Posterior cingulate gyrus (tissue), 11 donors: ENCODE measurements at regions not wholly inside any gene's neighbourhood (a gene's known extent, or its start where the extent isn't known, plus 50 kb on each side); places are given as distances from the start of the nearest gene placed in this dataset.
"Not testable (repeated sequence)": the region's sequence is repeated elsewhere in the genome, so short reads cannot be mapped to it uniquely, and the experiment has no call there.

ENCODE experiments used
- DNase-seq, 10 donors: peaks; one replicate each; pipeline versions ENCODE4 v3.0.0 to v3.0.0-alpha.2; 2020 to 2021; ENCODE audit warnings: mixed read lengths in 3 of 10
- intact Hi-C: fragments of 100-400 bp; cut with DNase I; formaldehyde crosslinking; loops from one replicate; pipeline ENCODE4 v1.15.1; 2023

DNA sequence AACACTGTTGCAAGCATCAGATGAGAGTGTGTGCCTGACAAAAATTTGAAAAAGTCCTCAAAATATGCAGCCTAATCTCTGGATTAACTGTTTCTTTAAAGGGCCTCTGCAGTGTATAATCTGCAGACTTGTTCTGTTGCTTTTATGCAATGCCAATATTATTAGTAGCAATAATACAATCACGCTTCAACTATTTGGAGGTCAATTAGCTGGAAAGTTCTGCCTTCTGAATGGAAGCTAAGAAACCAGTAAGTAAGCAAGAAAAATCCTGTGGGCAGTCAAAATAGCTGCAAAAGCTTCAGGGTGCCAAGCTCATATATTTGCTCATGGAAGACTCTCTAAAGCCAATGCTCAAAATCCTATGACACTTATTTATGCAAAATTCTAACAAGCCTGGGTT is 153.2 kb upstream of the NR2F2 start:
- intact Hi-C loops = no loop called here
- DNase-seq = no peak

GRCh38 chr15:96180087-96180748 is 150.3 kb upstream of the NR2F2 start:
- no peak for DNase-seq
- intact Hi-C loops = no loop called here

DNA sequence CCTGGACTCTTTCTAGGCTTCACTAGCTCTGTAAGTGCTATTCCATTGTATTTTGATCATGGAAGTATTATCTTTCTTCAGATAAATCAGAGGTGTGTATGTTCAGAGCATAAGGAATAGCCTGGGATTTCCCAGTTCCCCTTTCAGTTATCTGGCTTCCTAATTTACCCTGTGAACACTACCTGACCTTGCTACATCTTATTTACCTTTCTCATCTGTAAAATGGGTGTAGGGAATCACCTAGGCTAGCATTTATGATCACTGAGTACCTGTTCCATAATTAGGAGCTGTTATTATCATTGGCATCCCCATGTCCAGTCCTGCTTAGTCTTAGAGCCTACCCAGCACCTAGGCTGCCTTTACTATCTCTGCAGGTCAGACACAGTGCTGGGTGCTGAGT is 149.3 kb upstream of the NR2F2 start:
- DNase-seq = no peak
- intact Hi-C loops = no loop called here

GRCh38 chr15:96181873-96182301 is 148.6 kb upstream of the NR2F2 start:
- no peak for DNase-seq
- intact Hi-C loops = no loop called here

DNA sequence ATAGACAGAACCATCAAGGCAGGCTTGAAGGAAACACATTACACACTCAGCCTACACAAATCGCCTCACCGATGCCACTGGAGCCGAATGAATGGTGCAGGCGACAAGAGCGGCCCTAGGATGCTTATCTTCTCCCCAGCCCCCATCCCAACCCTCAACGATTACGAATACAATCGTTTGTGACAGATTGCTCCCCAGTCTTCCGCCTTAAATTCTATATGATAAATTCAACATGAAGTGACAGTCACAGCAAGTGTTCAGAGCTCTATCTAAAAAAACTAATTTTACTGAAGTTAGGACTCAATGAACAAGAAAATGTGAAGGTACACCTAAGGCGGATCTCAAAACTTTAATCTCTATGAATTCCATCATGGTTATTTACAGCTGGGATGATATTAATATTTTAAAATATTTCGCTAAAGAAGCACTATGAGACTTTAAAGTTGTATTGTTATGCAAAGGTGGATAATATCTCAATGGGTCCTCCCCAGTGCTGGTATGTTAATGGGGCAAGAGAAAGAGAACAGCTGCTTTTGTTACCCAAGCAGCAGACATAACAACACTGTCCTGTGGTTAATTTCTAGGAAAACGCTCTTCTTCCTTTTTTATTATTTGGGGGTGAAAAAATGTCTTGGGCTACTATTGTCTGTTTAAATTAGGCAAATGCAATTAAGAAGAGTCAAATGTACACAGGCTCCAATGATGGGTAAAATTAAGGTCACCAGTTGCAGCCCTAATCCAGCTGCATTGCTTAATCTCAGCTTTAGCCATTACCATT is 147.6 kb upstream of the NR2F2 start:
- DNase-seq = no peak
- intact Hi-C loops = no loop called here

- no peak for DNase-seq
- intact Hi-C loops = no loop called here
These were observed 147.0 kb upstream of the NR2F2 start for GRCh38 chr15:96183514-96183850.

DNA sequence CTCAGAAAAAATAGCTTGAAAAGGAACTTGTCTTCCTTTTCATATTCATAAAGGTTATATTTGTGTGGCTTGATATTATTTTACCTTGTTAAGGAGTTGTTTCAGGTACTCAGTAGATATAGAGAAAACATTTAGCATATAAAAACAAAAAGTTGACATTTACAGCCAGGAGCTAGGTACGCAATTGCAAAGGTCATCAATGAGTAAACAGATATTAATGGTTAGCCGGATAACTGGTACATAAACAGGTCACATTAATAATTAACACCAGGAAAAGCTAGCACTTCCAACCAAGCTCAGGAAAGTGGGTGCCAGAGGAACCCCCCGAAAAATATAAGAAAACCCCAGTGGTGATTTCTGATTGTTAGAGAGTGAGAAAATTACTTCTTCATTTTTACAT is 146.6 kb upstream of the NR2F2 start:
- no peak for DNase-seq
- intact Hi-C loops = no loop called here

- no peak for DNase-seq
- intact Hi-C loops = no loop called here
These were observed 146.2 kb upstream of the NR2F2 start for GRCh38 chr15:96184297-96184696.

- no peak for DNase-seq
- intact Hi-C loops = no loop called here
These were observed 144.4 kb upstream of the NR2F2 start for GRCh38 chr15:96186105-96186504.

GRCh38 chr15:96187341-96188305 is 142.9 kb upstream of the NR2F2 start:
- DNase-seq = no peak
- intact Hi-C loops = no loop called here

DNA sequence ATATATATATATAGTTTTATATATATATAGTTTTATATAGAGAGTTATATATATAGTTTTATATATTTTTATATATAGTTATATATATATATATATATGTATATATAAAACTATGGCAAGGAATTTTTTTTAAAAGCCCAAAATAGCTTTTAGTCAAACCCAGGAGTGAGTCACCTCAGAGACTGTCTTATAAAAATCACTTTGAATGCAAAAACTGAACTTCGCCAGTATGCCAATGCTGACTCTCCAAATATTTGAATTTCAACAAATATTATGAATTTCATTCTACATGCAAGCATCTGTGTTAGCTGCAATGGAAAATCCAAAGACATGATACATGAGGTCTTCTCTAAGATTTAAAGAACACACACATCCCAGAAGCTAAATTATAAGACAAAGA is 132.8 kb upstream of the NR2F2 start:
- intact Hi-C loops = no loop called here
- no peak for DNase-seq

DNA sequence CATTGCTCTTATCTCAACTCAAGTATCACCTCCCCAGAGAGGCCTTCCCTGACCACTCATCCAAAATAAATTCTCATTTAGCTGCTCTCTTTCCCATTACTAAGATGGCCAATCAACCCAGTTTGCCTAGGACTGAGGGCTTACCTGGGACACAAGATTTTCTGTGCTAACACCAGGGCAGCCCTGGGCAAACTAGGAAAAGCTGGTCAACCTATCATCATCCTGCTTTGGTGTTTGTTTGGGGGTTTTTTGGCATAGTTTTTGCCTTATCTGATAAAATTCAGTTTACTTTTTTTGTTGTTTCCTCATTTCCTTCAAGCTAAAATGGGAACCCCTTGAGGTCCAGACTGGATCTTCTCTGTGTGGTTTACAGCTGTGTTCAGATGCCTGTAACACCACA is 131.4 kb upstream of the NR2F2 start:
- DNase-seq = no peak
- intact Hi-C loops = no loop called here

GRCh38 chr15:96200357-96200967 is 130.0 kb upstream of the NR2F2 start:
- intact Hi-C loops = no loop called here
- no peak for DNase-seq

DNA sequence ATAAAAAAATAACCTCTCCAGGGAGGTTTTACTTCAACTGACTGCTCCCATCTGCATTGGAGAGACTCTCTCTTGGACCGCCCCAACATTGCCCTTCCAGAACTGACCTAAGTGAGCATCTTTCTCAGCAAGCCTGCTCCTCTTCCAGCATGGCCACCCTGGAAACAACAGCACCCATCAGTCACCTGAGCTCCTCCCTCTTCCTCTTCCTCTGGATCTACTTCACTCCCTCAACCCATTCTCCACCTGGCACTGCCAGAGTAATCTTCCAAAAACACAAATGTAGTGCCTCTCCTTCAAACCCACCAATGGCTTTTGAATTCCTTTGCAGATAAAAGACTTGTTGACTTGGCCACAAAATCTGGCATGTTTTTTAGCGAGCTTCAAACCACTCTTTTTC is 128.8 kb upstream of the NR2F2 start:
- intact Hi-C loops = no loop called here
- no peak for DNase-seq

DNA sequence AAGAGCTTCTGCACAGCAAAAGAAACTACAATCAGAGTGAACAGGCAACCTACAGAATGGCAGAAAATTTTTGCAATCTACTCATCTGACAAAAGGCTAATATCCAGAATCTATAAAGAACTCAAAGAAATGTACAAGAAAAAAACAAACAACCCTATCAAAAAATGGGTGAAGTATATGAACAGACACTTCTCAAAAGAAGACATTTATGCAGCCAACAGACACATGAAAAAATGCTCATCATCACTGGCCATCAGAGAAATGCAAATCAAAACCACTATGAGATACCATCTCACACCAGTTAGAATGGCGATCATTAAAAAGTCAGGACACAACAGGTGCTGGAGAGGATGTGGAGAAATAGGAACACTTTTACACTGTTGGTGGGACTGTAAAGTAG is 124.9 kb upstream of the NR2F2 start:
- DNase-seq, intact Hi-C loops: not testable (repeated sequence)

DNA sequence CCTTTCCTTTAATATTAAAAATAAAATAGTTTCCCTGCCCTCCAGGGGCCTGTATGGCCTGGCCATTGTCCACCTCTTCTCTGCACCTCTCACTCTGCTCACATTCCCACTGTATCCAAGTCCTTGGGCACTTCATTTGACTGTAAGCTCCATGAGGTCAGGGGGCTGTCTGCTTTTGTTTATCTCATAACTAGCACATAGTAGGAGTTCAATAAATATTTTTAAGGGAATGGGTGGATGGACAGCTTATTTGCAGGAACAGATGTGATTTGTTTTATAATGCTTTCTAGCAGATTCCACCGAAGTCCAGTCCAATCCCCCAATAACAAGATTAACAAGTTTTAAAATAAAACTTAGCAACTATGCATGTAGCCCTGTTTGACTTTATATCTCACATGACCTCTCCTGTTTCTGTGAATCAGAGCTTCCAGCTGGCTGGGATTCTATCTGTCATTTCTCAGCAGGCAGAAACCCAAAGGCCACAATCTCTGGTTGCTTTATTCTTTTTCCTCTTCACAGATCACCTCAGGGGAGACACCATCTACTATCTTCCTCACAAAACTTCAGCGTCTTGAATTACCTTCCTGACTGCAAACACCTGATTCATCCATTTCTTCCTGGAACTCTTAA is 123.0 kb upstream of the NR2F2 start:
- intact Hi-C loops = no loop called here
- no peak for DNase-seq

DNA sequence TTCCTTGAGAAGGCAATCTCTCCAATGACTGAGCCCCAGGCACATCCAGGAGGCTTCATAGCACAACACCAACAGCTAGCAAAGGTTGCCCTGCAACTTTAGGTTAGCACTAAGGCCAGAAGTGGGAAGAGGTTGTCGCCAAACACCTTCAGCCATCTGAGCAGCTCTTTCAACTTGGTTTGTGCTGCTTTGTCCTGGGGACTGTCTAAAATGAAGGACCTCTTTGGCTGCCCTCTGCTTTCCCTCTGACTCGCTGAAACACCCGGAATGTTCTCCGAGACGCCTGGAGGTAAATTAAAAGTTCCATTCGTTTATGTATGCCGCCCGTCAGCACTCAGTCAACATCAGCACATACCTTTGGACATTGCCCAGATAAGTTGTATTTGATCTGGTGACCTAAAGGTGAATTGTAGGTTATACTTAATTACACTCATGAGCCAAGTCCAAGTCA is 121.2 kb upstream of the NR2F2 start:
- DNase-seq = no peak

DNA sequence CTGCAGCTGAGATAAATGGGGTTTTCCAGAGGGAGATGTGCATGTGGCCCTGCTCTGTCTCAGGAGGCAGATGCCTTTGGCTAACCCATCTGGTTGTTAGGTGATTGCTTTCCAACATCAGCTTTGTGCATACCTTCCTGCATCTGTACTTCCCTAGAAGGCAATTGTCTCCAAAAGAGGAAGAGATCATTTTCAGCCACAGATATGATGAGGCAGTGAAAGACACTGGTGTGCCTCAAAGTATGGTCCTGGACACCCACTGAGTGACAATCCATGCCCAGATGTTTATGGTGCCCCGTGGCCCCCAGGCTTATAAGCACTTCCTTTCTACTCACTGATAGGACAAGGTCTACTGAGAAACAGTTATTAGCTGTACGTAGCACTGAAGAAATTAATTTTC is 117.5 kb upstream of the NR2F2 start:
- no peak for DNase-seq
- intact Hi-C loops = no loop called here

More for the DNA sequence above, 121.2 kb upstream of the NR2F2 start:
- intact Hi-C loops = no loop called here

- no peak for DNase-seq
- intact Hi-C loops = no loop called here
These were observed 116.6 kb upstream of the NR2F2 start for GRCh38 chr15:96213896-96214295.

DNA sequence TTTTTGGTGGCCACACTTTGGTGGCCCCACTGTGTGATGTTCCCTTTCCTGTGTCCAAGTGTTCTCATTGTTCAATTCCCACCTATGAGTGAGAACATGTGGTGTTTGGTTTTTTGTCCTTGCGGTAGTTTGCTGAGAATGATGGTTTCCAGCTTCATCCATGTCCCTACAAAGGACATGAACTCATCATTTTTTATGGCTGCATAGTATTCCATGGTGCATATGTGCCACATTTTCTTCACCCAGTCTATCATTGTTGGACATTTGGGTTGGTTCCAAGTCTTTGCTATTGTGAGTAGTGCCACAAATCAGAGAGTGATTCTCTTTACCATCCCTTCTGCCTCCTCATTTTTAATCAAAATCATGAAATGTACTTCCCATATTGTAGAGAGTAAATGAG is 114.0 kb upstream of the NR2F2 start:
- DNase-seq, intact Hi-C loops: not testable (repeated sequence)
